Astrocyte (in vitro differentiated cells and primary cell): ENCODE measurements at regions not wholly inside any gene's neighbourhood (a gene's known extent, or its start where the extent isn't known, plus 50 kb on each side); places are given as distances from the start of the nearest gene placed in this dataset.

Source experiments
- DNase-seq: peaks from one replicate; pipeline ENCODE4 v3.0.0-alpha.2; 2010; ENCODE audit warnings: low read depth
- FAIRE-seq: peaks from 2 replicates; lab custom pipeline; 2011; peaks lifted over from hg19 to GRCh38; lab: Jason Lieb, UNC
- H2AFZ ChIP-seq: 2 replicates; pipeline ENCODE4 v1.6.0; 2012; ENCODE audit warnings: low read depth, low read length, inconsistent platforms
- H3K27ac ChIP-seq: 2 replicates; pipeline ENCODE4 v1.5.1; 2011; ENCODE audit warnings: low read depth, low read length, inconsistent platforms
- H3K27me3 ChIP-seq: 2 replicates; pipeline ENCODE4 v1.6.0; 2011; ENCODE audit warnings: low read length, inconsistent platforms; ENCODE audit not compliant: insufficient read depth
- H3K36me3 ChIP-seq: 2 replicates; pipeline ENCODE4 v1.5.1; 2011; ENCODE audit warnings: low read length, inconsistent platforms; ENCODE audit not compliant: insufficient read depth
- H3K4me1 ChIP-seq: 2 replicates; pipeline ENCODE4 v1.5.1; 2011; ENCODE audit warnings: low read length, inconsistent platforms; ENCODE audit not compliant: insufficient read depth
- H3K4me2 ChIP-seq: 2 replicates; pipeline ENCODE4 v1.6.0; 2012; ENCODE audit warnings: low read length, inconsistent platforms
- H3K4me3 ChIP-seq: 2 replicates; pipeline ENCODE4 v1.5.1; 2011; ENCODE audit warnings: low read depth, mild to moderate bottlenecking, low read length, inconsistent platforms; ENCODE audit not compliant: insufficient read depth
- H3K79me2 ChIP-seq: 2 replicates; pipeline ENCODE4 v1.6.0; 2012; ENCODE audit warnings: mild to moderate bottlenecking, low read length, inconsistent platforms; ENCODE audit not compliant: insufficient read depth
- H3K9ac ChIP-seq: 2 replicates; pipeline ENCODE4 v1.6.0; 2012; ENCODE audit warnings: mild to moderate bottlenecking, low read length, inconsistent platforms
- H3K9me3 ChIP-seq: 2 replicates; pipeline ENCODE4 v1.5.1; 2012; ENCODE audit warnings: low read depth, mild to moderate bottlenecking, low read length, inconsistent platforms; ENCODE audit not compliant: insufficient read depth
- H4K20me1 ChIP-seq: 2 replicates; pipeline ENCODE4 v1.6.0; 2012; ENCODE audit warnings: low read length, inconsistent platforms; ENCODE audit not compliant: insufficient read depth
- H3K27ac Mint-ChIP-seq: one replicate; pipeline ENCODE4 v1.8.0; 2021; ENCODE audit warnings: mild to moderate bottlenecking, mixed read lengths; ENCODE audit not compliant: unreplicated experiment
- H3K27me3 Mint-ChIP-seq: one replicate; pipeline ENCODE4 v1.8.0; 2021; ENCODE audit warnings: low read depth, mixed read lengths; ENCODE audit not compliant: unreplicated experiment
- H3K36me3 Mint-ChIP-seq: one replicate; pipeline ENCODE4 v1.8.0; 2021; ENCODE audit warnings: low read depth, mixed read lengths; ENCODE audit not compliant: unreplicated experiment
- H3K4me1 Mint-ChIP-seq: one replicate; pipeline ENCODE4 v1.8.0; 2021; ENCODE audit warnings: low read depth, mixed read lengths; ENCODE audit not compliant: unreplicated experiment
- H3K4me3 Mint-ChIP-seq: one replicate; pipeline ENCODE4 v1.8.0; 2021; ENCODE audit warnings: mild to moderate bottlenecking, moderate library complexity, mixed read lengths; ENCODE audit not compliant: unreplicated experiment
- H3K9me3 Mint-ChIP-seq: one replicate; pipeline ENCODE4 v1.8.0; 2021; ENCODE audit warnings: mild to moderate bottlenecking, mixed read lengths; ENCODE audit not compliant: unreplicated experiment
- EZH2 ChIP-seq: IDR thresholded peaks from 2 replicates; pipeline ENCODE4 v1.6.1; 2012; ENCODE audit warnings: mild to moderate bottlenecking, low read length, inconsistent platforms; ENCODE audit not compliant: insufficient read depth
- TF ChIP-seq, protein P1 (sequence below): IDR thresholded peaks from 2 replicates; pipeline ENCODE4 v1.5.1; 2011; ENCODE audit warnings: low read depth, mild to moderate bottlenecking, inconsistent platforms, low read length, moderate library complexity; ENCODE audit not compliant: insufficient read depth

GRCh38 chr1:177732178-177732577 is 237.7 kb downstream of the SEC16B start:
- no peaks in the 10 kb centered on the region for H3K9me3 ChIP-seq
- H3K79me2 ChIP-seq, result no peaks in the 10 kb centered on the region
- no peak overlapping the region for H3K27ac ChIP-seq
- no peak for FAIRE-seq
- no peaks in the 10 kb centered on the region for H3K4me1 ChIP-seq
- no peaks in the 10 kb centered on the region for H3K27me3 ChIP-seq
- H3K9ac ChIP-seq, result no peak overlapping the region
- H3K4me3 Mint-ChIP-seq, result no peak overlapping the region
- no peaks in the 10 kb centered on the region for H3K9me3 Mint-ChIP-seq
- no peak for DNase-seq
- no peak overlapping the region for H3K4me2 ChIP-seq
- no peak overlapping the region for H2AFZ ChIP-seq
- H3K4me1 Mint-ChIP-seq, result no peaks in the 10 kb centered on the region
- H4K20me1 ChIP-seq, result no peaks in the 10 kb centered on the region
- no peaks in the 10 kb centered on the region for H3K36me3 ChIP-seq
- H3K4me3 ChIP-seq, result no peak overlapping the region
- no peaks in the 10 kb centered on the region for H3K27me3 Mint-ChIP-seq
- H3K27ac Mint-ChIP-seq, result no peak overlapping the region
- H3K36me3 Mint-ChIP-seq, result no peaks in the 10 kb centered on the region
- TF ChIP-seq EZH2, result no peak
- TF ChIP-seq, protein P1, sequence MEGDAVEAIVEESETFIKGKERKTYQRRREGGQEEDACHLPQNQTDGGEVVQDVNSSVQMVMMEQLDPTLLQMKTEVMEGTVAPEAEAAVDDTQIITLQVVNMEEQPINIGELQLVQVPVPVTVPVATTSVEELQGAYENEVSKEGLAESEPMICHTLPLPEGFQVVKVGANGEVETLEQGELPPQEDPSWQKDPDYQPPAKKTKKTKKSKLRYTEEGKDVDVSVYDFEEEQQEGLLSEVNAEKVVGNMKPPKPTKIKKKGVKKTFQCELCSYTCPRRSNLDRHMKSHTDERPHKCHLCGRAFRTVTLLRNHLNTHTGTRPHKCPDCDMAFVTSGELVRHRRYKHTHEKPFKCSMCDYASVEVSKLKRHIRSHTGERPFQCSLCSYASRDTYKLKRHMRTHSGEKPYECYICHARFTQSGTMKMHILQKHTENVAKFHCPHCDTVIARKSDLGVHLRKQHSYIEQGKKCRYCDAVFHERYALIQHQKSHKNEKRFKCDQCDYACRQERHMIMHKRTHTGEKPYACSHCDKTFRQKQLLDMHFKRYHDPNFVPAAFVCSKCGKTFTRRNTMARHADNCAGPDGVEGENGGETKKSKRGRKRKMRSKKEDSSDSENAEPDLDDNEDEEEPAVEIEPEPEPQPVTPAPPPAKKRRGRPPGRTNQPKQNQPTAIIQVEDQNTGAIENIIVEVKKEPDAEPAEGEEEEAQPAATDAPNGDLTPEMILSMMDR, result no peak

- no peaks in the 10 kb centered on the region for H4K20me1 ChIP-seq
- no peak overlapping the region for H3K4me3 ChIP-seq
- H3K9me3 ChIP-seq, result no peaks in the 10 kb centered on the region
- H3K4me2 ChIP-seq, result no peak overlapping the region
- no peaks in the 10 kb centered on the region for H3K79me2 ChIP-seq
- no peak for DNase-seq
- H3K9me3 Mint-ChIP-seq, result no peaks in the 10 kb centered on the region
- no peak for FAIRE-seq
- no peaks in the 10 kb centered on the region for H3K36me3 ChIP-seq
- no peak for TF ChIP-seq EZH2
- TF ChIP-seq, protein P1, result no peak
- H3K27ac Mint-ChIP-seq, result no peak overlapping the region
- H3K27me3 ChIP-seq, result no peaks in the 10 kb centered on the region
- no peak overlapping the region for H2AFZ ChIP-seq
- no peaks in the 10 kb centered on the region for H3K36me3 Mint-ChIP-seq
- H3K4me1 ChIP-seq, result no peaks in the 10 kb centered on the region
- H3K27me3 Mint-ChIP-seq, result no peaks in the 10 kb centered on the region
- no peaks in the 10 kb centered on the region for H3K4me1 Mint-ChIP-seq
- H3K4me3 Mint-ChIP-seq, result no peak overlapping the region
- no peak overlapping the region for H3K27ac ChIP-seq
- no peak overlapping the region for H3K9ac ChIP-seq
Observed at GRCh38 chr1:177729646-177730045, 240.2 kb downstream of the SEC16B start.

GRCh38 chr1:177723533-177723932 is 246.3 kb downstream of the SEC16B start:
- Histone ChIP-seq H3K4me1 (no peaks in the 10 kb centered on the region), H2AFZ (no peak overlapping the region), H4K20me1 (no peaks in the 10 kb centered on the region), H3K36me3 (no peaks in the 10 kb centered on the region), H3K27me3 (no peaks in the 10 kb centered on the region), H3K4me3 (no peak overlapping the region), H3K27ac (no peak overlapping the region), H3K9me3 (no peaks in the 10 kb centered on the region), H3K79me2 (no peaks in the 10 kb centered on the region), H3K9ac (no peak overlapping the region), H3K4me2 (no peak overlapping the region)
- H3K4me3 Mint-ChIP-seq, result no peak overlapping the region
- peaks cover 14% of the 10 kb centered on the region for H3K9me3 Mint-ChIP-seq
- TF ChIP-seq, protein P1, result no peak
- TF ChIP-seq EZH2, result no peak
- H3K27me3 Mint-ChIP-seq, result no peaks in the 10 kb centered on the region
- no peak for DNase-seq
- H3K27ac Mint-ChIP-seq, result no peak overlapping the region
- no peaks in the 10 kb centered on the region for H3K4me1 Mint-ChIP-seq
- no peak for FAIRE-seq
- H3K36me3 Mint-ChIP-seq, result no peaks in the 10 kb centered on the region
